Neural progenitor cell (in vitro differentiated cells): ENCODE measurements at regions not wholly inside any gene's neighbourhood (a gene's known extent, or its start where the extent isn't known, plus 50 kb on each side); places are given as distances from the start of the nearest gene placed in this dataset.

Source experiments
- DNase-seq: peaks from one replicate; pipeline ENCODE4 v3.0.0-alpha.2; 2016; ENCODE audit warnings: low spot score
- H2AFZ ChIP-seq: fragments of 200-600 bp; sonication (generic); replicated peaks from 2 replicates; pipeline ENCODE4 v1.6.1; 2016; ENCODE audit warnings: antibody characterized with exemption
- H3F3A ChIP-seq: fragments of 200-600 bp; sonication (generic); 2 replicates; pipeline ENCODE4 v1.6.1; 2016; ENCODE audit warnings: antibody characterized with exemption, low read depth
- H3K27ac ChIP-seq: fragments of 200-600 bp; sonication (generic); 2 replicates; pipeline ENCODE4 v1.5.1; 2016; ENCODE audit warnings: mild to moderate bottlenecking
- H3K27me3 ChIP-seq: fragments of 200-600 bp; sonication (generic); 2 replicates; pipeline ENCODE4 v1.6.1; 2016; ENCODE audit warnings: mild to moderate bottlenecking, moderate library complexity
- H3K36me3 ChIP-seq: fragments of 200-600 bp; sonication (generic); 2 replicates; pipeline ENCODE4 v1.5.1; 2016
- H3K4me1 ChIP-seq: fragments of 200-600 bp; sonication (generic); 2 replicates; pipeline ENCODE4 v1.6.1; 2016; ENCODE audit warnings: mixed run types
- H3K4me2 ChIP-seq: fragments of 200-600 bp; sonication (generic); 2 replicates; pipeline ENCODE4 v1.6.1; 2016
- H3K4me3 ChIP-seq: fragments of 200-600 bp; sonication (generic); 2 replicates; pipeline ENCODE4 v1.5.1; 2016
- H3K79me2 ChIP-seq: fragments of 200-600 bp; sonication (generic); 2 replicates; pipeline ENCODE4 v1.6.1; 2016; ENCODE audit warnings: low read depth
- H3K9ac ChIP-seq: fragments of 200-600 bp; sonication (generic); 2 replicates; pipeline ENCODE4 v1.6.1; 2016
- H3K9me3 ChIP-seq: fragments of 200-600 bp; sonication (generic); 2 replicates; pipeline ENCODE4 v1.5.1; 2016; ENCODE audit warnings: low read depth
- H4K20me1 ChIP-seq: fragments of 200-600 bp; sonication (generic); 2 replicates; pipeline ENCODE4 v1.6.1; 2016; ENCODE audit warnings: low read depth
- H3K27ac Mint-ChIP-seq: 3 replicates; pipeline ENCODE4 v1.8.0; 2021; ENCODE audit warnings: mixed read lengths
- H3K27me3 Mint-ChIP-seq: 2 replicates; pipeline ENCODE4 v1.8.0; 2022; ENCODE audit warnings: low read depth, mild to moderate bottlenecking, inconsistent platforms, moderate library complexity, mixed read lengths; ENCODE audit not compliant: insufficient read depth
- H3K36me3 Mint-ChIP-seq: 3 replicates; pipeline ENCODE4 v1.8.0; 2021; ENCODE audit warnings: mixed read lengths
- H3K4me1 Mint-ChIP-seq: 3 replicates; pipeline ENCODE4 v1.8.0; 2021; ENCODE audit warnings: mixed read lengths
- H3K4me3 Mint-ChIP-seq: 3 replicates; pipeline ENCODE4 v1.8.0; 2021; ENCODE audit warnings: mild to moderate bottlenecking, moderate library complexity, mixed read lengths
- H3K9me3 Mint-ChIP-seq: 3 replicates; pipeline ENCODE4 v1.8.0; 2020; ENCODE audit warnings: mixed read lengths
- CTCF ChIP-seq: fragments of 200-600 bp; sonication (generic); IDR thresholded peaks from 2 replicates; pipeline ENCODE4 v1.5.1; 2017; ENCODE audit warnings: antibody characterized with exemption, mild to moderate bottlenecking
- EZH2 ChIP-seq: fragments of 200-600 bp; sonication (generic); IDR thresholded peaks from 2 replicates; pipeline ENCODE4 v1.6.1; 2017; ENCODE audit warnings: antibody characterized with exemption, mild to moderate bottlenecking, moderate library complexity
- EZH2phosphoT487 ChIP-seq: fragments of 200-600 bp; sonication (generic); IDR thresholded peaks from 2 replicates; pipeline ENCODE4 v1.6.1; 2017; ENCODE audit warnings: antibody characterized with exemption

DNA sequence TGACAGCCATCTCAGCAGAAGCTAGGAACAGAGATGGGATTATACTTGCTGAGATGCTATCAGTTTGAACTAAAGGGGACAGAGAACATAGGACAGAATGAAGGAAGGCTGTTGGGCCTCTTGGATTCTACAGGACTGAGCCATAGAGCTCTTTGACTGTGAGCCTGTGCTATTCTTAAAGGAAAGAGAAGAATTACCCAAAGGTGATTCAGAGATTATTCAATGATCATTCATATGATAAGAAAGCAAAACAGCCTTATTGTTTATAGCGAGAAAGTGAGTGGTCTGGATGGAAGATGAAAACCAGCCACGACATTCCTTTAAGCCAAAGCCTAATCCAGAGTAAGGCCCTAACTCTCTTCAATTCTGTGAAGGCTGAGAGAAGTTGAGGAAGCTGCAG is 69.7 kb upstream of the NEUROD6 start:
- Histone ChIP-seq H3K4me3 (no peak overlapping the region), H3K27ac (no peak overlapping the region), H3F3A (no peaks in the 10 kb centered on the region), H3K79me2 (no peaks in the 10 kb centered on the region), H3K36me3 (no peaks in the 10 kb centered on the region), H3K4me2 (no peak overlapping the region), H3K4me1 (no peaks in the 10 kb centered on the region), H3K9me3 (no peaks in the 10 kb centered on the region), H2AFZ (no peak overlapping the region), H3K9ac (no peak overlapping the region), H3K27me3 (no peaks in the 10 kb centered on the region), H4K20me1 (no peaks in the 10 kb centered on the region)
- Mint-ChIP-seq H3K27me3 (peaks cover 2% of the 10 kb centered on the region), H3K4me1 (peaks cover 4% of the 10 kb centered on the region), H3K4me3 (no peak overlapping the region), H3K9me3 (no peaks in the 10 kb centered on the region), H3K27ac (no peak overlapping the region), H3K36me3 (no peaks in the 10 kb centered on the region)
- no peak for TF ChIP-seq CTCF
- TF ChIP-seq EZH2: no peak
- no peak for TF ChIP-seq EZH2phosphoT487
- no peak for DNase-seq

DNA sequence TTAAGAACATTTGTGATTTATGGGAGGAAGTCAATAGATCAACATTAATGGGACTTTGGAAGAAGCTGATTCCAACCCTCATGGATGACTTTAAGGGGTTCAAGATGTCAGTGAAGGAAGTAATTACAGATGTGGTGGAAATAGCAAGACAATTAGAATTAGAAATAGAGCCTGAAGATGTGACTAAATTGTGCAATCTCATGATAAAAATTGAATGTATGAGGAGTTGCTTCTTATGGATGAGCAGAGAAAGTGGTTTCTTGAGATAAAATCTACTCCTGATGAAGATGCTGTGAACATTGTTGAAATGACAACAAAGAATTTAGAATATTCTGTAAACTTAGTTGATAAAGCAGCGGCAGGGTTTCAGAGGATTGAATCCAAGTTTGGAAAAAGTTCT is 70.9 kb upstream of the NEUROD6 start:
- Mint-ChIP-seq H3K27ac (no peak overlapping the region), H3K27me3 (peaks cover 6% of the 10 kb centered on the region), H3K4me1 (peaks cover 4% of the 10 kb centered on the region), H3K9me3 (no peaks in the 10 kb centered on the region), H3K36me3 (no peaks in the 10 kb centered on the region), H3K4me3 (no peak overlapping the region)
- DNase-seq: no peak
- Histone ChIP-seq H3K4me1 (no peaks in the 10 kb centered on the region), H3K79me2 (no peaks in the 10 kb centered on the region), H3K4me3 (no peak overlapping the region), H2AFZ (no peak overlapping the region), H3K9ac (no peak overlapping the region), H3K27me3 (no peaks in the 10 kb centered on the region), H3K9me3 (no peaks in the 10 kb centered on the region), H3F3A (no peaks in the 10 kb centered on the region), H3K4me2 (no peak overlapping the region), H4K20me1 (no peaks in the 10 kb centered on the region), H3K27ac (no peak overlapping the region), H3K36me3 (no peaks in the 10 kb centered on the region)
- TF ChIP-seq CTCF (no peak), EZH2 (no peak), EZH2phosphoT487 (no peak)

GRCh38 chr7:31413766-31414165 is 73.2 kb upstream of the NEUROD6 start:
- no peaks in the 10 kb centered on the region for H3K27me3 ChIP-seq
- TF ChIP-seq CTCF (no peak), EZH2phosphoT487 (no peak), EZH2 (no peak)
- Mint-ChIP-seq H3K4me3 (no peak overlapping the region), H3K36me3 (no peaks in the 10 kb centered on the region), H3K9me3 (no peaks in the 10 kb centered on the region), H3K4me1 (no peaks in the 10 kb centered on the region), H3K27ac (no peak overlapping the region), H3K27me3 (peaks cover 6% of the 10 kb centered on the region)
- no peaks in the 10 kb centered on the region for H3K4me1 ChIP-seq
- H3K4me3 ChIP-seq: no peak overlapping the region
- no peak overlapping the region for H3K9ac ChIP-seq
- H3K36me3 ChIP-seq: no peaks in the 10 kb centered on the region
- H2AFZ ChIP-seq: no peak overlapping the region
- DNase-seq: no peak
- no peaks in the 10 kb centered on the region for H3F3A ChIP-seq
- no peaks in the 10 kb centered on the region for H3K79me2 ChIP-seq
- no peak overlapping the region for H3K27ac ChIP-seq
- no peaks in the 10 kb centered on the region for H4K20me1 ChIP-seq
- no peaks in the 10 kb centered on the region for H3K9me3 ChIP-seq
- no peak overlapping the region for H3K4me2 ChIP-seq
